NCI-H460 (cell line): ENCODE measurements at regions not wholly inside any gene's neighbourhood (a gene's known extent, or its start where the extent isn't known, plus 50 kb on each side); places are given as distances from the start of the nearest gene placed in this dataset.
A peak's percentile ranks its signal among the peaks of the same experiment; 100 is the strongest.

Experiments
- DNase-seq: peaks from one replicate; pipeline ENCODE4 v3.0.0-alpha.2; 2016; ENCODE audit warnings: low read depth; ENCODE audit errors: extremely low read depth

DNA sequence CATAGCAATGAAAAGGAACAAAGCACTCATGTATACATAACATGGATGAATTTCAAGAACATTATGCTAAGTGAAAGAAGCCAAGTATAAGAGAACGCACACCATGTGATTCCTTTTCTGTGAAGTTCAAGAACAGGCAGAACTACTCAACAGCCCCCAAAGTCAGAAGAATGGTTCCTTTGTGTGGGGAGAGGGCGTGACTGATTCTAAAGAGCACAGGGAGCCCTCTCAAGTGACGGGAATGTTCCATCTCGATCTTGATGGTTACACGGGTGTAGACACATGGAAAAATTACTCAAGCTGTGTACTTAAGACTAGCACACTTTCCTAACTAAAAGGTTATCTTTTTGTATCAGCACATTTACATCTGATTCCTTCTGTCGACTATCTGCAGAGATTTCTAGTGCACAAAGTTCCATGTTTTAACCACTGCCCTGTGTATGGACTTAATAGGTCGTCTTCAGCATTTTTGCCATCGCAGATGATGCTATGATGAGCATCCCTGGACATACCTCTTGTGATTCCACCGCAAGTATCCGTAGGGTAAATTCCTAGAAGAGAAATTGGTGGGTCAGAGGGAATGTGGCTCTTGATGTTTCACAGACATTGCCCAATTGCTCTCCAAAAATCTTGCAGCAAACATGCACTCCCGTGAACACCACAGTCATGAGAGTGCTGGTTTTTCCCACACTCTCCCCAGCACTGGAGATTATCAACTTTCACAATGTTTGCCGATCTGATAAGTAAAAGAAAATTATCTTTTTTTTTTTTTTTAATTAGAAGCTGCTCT lies 279.3 kb downstream of the BMP7 start:
- no peak for DNase-seq

DNA sequence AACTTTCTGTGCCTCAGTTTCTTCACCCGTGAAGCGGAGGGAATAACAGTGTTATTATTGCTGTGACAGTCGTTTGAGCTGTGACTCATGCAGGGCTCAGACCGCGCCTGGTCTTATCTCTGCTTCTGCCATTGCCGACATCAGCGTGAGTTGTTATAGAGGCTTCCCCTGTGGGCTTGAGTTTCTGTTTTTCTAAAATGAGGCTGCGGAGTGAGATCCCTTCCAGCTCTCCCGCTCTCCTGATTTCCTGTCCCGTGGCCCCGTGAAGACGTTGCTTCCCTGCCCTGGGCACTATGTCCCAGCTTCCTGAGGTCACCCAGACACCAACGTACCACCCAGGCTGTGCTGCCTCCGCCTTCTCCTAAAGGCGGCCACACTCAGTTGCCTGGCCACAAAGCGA lies 278.5 kb downstream of the BMP7 start:
- no peak for DNase-seq

DNA sequence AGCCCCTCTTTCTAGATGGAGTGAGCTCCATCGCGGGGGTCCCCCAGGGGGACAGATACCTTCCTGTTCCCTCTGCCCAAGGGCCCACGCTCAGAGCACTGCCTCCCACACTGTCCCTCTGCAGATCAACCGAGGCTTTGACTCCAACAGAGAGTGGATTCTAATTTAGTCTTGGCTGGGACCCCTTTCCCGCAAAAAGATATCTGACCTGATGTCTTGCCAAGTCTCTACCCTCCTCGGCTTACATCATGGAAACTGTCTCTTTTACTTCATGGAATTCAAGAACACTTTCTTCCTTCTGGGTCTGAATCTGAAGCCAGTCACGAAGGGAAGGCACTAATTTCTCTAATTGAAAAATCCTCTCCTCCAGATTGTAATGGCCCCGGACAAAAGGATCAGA lies 278.0 kb downstream of the BMP7 start:
- DNase-seq: no peak

DNA sequence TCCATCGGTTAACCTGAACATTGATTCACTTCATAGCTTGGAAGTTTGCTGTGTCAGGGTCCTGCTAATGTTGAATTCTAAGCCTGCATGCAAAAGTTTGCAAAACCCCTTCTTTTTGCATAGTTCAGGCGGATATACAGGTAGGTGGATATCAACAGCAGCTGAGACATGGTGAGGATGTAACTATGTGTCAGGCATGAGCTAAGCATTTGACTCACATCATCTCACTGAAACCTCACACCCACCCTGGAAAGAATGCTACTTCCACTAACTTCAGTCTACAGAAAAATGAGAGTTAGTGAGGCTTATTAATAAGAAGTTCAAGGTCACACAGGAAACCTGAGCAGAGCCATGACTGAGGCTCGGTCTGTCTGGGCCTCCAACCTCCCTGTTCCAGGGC lies 276.9 kb downstream of the BMP7 start:
- no peak for DNase-seq

DNA sequence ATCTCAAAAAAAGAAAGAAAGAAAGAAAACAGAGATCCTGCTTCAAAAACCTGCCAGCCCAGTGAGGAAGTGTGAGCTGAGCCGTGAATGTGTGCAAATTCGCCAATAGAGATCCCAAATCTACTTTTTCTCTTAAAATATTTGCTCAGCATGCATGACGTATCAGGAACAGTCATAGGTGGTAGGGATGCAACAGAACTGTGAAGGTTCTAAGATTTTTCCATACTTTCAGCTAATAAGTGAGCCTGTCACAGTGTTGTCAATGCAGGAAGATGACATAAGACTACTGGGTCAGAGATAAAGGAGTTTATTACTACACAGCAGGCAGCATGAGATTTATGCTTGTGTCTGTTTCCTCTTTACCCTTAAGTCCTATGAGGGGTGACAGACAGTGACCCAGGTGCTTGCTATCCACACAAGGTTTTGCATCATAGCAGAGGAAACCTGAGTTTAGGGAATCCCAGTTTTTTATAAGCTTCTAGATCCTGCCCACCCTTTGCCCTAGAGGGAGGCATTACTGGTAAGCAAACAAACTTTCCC lies 273.4 kb downstream of the BMP7 start:
- DNase-seq: no peak

DNA sequence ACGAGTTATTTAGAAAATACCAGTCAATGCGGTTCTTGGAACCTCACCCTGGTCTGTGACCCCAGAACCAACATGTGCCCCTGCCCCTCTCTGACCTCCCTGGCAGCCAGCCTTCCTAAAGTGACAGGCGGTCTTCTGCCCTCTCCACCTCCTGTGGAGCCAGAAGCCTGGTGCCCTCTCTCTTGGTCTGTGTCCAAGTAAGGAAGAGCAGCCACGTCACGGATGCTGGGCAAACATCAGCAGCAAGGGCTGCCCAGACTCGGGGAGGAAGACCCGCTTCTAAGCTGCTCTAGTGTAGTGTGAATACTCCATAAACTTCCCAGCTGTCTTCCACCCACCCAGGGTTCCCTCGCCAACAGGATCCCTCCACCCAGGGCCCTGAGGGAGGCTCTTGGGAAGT lies 272.4 kb downstream of the BMP7 start:
- DNase-seq: no peak

DNA sequence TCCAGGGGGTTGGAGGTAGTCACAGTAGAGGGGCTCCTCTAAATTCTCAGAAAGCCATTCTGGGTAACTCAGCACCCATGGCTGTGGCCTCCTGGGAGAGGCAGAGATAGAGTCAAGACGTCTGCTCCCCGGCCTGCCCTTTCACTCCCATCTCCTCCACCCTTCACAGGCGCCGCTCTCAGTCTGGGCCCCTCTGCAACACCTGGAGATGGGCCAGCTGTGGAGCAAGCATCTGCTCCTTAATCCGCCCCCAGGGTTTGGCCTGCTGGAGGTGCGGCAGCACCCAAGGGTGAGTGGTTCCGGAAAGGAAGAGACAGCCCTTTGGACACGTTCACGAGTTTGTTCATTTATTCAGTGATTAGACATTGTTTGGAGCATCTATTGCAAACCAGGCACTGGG lies 271.3 kb downstream of the BMP7 start:
- no peak for DNase-seq

DNA sequence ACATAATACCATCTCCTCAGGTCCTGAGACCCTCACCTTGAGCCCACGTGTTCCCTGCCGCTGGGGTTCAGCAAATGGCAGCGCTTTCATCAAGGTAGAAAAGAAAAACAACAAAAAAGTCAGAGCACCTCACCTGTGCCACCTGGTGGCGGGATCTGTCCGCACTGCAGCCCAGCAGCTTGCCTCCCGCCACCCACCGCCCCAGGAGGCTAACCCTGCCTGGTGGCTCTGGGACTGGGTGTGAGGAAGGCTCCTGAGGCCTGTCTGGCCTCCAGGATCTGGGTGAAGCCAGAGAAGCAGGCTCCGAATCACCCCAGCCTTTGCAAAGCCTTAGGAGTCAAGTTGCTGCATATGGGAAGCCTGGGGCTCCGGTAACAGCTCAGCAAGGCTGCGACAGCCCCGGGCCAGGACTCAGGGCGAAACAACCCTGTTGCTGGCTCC lies 270.8 kb downstream of the BMP7 start:
- peak; percentile 12 for DNase-seq

DNA sequence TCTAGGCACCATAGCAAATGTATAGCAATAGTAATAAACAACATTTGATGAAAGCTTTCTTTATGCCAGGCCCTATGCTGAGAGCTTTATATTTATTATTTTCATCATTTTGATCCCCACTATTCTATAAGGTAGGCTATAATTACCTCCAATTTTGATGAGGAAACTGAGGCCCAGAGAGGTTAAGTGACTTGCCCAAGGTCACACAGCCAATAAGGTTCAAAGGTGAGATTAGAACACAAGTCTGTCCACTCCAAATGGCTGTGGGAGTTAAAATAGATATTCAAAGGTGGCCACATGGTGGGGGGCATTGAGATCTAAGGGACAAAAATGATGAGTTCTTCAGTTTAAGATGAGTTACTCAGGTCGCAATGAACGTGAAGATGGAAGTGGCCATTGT lies 269.9 kb downstream of the BMP7 start:
- no peak for DNase-seq

DNA sequence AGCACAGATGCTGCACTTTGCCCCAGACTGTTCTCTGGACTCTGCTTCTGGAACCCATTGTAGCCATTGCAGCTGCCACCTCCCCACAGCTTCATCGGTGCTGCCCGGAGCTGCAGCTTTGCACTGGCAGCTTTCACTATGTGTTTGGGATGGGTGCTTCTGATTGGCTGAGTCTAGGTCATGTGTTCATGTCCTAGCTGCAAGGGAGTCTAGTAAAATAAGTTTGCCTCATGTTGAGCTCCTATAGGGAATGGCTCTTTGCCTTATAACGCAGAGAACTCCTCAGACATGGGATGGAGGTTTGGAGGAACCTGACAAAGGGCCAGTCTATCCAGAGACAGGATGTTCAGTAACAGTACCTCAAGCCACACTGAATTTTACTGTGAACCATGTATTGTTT lies 268.0 kb downstream of the BMP7 start:
- DNase-seq: no peak

DNA sequence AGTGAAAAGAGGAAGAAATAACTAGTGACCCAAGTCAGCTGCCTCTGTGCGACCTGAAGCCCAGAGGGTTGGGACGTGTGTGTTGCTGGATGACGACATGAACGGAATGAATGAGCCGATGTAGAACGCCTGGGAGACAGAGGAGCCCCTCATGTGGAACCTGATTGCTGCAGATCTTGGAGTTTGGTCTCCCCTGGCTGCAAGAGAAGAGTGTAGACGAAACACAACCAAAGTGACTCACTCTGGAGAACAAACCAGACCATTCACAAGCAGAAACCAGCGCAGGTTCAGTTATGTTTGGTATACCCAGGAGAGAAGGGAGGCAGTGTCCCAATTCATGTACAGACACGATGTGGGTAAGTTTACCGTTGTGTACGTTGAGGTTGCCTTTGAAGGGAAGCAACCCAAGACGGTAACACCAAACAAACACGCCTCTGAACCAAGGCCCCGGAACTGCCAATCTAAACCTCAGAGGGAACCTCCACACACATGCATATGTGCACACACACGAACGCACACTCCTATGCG lies 265.9 kb downstream of the BMP7 start:
- DNase-seq: no peak

DNA sequence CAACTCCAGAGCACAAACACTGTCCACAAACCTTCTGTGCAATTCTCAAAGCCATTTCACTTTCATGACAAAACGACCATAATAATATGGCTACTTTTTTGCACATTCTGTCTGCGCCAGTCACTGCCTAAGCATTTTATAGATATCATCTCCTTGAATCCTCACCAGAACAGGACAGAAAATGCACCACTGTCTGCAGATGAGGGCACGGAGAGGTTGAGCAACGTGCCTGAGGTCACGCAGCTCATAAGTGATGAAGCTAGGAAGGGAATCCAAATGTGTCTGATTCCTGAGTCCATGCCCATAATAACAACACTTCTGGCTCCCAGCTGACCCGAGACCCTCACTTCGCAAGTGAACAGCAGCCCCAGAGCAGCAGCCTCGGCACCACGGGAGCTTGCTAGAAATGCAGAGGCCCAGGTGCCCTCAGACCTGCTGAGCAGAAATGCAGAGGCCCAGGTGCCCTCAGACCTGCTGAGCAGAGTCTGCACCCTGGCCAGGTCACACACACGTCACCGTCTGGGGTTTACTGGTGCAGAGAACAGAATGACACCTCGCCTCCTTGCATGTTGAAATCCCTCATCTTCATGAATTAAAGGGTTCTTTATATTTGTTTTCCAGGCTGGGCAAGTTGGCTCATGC lies 265.2 kb downstream of the BMP7 start:
- no peak for DNase-seq

DNA sequence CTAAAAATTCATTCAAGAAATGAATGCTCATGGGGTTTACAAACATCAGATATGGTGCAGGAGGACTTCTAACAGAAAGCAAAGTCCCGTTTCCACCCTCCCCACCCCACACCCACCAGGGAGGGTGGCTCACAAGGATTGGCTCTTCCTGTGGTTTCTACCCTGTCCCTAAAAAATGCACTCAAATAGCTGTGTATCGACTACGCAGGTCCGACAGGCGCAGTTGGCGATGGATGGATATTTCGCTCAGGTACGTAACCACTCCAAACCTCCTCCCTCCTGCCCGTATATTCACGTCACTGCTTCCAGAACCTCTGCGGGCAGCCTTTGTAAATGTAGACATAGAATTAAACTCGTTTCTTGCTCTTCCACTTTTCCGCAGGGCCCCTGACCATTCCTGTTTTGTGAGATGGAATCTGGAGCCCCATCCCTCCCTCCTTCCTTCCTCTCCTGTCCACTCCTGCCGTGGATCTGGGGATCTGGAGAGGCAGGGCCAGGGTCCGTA lies 264.3 kb downstream of the BMP7 start:
- DNase-seq: no peak

DNA sequence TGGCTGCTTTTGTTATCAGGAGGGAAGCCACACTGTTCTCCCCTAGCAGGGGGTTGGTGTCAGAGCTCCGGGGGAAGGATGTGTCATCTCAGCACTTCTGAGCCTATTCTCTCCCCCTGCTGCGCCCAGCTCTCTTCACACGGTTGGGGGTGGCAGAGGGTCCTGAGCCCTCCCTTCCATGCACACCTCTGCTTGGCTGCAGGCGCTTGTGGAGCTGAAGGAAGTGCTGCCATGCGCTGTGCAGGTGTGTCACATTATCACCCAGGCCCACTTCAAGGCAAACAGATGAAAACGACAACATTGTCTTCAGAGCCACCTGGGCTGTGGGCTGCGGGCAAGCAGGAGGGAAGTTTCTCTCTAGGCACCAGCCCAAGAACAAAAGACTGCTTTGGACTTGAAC lies 263.4 kb downstream of the BMP7 start:
- DNase-seq: no peak

DNA sequence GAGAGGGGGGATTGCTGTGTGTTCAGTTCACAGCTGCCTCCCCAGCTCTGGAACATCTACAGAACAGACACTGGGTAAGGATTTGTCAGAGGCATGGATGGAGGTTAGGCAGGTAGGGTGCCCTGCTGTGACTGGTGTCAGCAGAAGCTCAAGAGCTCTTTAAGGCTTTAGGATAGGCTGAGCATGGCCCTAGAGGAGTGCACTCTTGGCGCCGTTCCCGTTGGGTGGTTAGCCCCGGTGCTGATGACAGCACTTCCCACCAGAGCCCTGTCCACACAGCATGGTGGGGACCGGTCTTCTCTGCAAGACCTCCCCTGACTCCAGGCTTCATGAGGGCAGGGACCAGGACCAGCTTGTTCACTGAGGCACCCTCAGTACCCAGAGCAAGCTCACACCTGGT lies 262.0 kb downstream of the BMP7 start:
- DNase-seq: no peak

DNA sequence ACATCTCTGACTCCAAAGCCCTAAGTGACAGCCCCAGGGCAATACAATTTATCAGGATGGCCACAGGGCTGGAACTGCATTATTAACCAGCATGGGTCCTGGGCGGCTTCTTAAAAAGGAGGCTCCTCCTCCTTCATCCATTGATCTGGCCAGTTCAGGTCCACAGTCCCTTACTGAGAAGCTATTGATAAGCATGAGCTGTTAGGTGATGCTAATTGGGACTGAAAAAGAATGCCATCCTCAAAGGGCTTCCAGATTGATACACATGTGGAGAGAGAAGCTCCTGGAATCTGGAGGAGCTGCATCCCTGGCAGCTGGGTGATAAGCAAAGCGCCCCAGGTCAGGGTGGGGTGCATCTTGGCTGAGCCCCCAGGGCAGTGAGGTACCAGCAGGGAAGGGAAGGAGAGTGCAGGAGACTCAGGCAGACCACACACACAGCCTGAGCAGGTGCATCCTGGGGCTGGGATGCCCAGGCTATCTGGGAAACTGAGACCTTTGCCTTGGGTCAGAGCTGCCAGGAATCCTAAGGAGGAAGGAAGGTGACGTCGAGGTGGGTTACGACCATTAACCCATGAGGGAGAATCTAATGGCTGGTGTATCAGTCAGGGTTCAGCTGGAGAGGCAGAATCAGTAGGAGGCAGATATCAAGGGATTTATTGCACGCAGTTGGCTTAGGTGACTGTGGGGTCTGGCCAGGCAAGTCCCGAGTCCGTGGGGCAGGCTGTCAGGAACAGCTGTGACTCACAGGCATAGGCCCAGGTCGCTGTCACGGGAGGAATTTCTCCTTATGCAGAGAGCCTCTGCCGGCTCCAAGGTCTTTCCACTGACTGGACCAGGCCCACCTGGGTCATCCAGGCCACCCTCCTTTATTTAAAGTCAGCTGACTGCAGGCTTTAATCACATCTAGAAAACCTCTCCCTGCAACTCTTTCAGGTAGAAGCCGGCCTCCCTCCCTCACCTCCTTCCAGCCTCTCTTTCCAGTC lies 261.2 kb downstream of the BMP7 start:
- DNase-seq: no peak

DNA sequence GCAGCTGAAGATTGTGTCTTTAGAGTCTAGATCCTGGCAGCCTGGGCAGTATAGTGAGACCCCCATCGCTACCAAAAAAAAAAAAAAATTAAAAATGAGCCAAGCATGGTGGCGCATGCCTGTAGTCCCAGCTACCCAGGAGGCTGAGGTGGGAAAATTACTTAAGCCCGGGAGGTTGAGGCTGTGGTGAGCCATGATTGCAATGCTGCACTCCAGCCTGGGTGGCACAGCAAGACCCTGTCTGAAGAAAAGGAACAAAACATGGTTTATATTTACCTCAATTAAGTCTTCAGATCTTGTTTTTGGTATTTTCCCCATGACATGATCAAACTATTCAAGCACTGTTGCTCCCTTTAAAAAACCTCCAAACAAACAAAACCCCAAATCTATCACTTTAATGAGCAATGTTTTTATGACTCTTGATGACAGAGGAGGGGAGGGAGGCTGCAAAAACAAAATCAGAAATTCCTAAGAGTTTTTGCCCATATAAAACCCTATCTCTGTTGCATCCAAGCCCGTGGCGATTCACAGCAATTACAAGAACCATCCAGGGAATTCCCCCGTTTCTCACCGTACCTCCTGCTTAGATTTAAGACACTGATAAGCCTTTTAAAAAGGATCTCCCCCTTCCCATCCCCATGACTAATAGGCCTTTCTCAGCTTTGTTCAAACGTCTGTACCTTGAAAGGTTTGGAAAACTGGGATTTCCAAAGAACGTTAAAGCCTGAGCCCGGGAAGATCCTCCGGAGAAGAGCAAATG lies 259.9 kb downstream of the BMP7 start:
- DNase-seq: no peak

DNA sequence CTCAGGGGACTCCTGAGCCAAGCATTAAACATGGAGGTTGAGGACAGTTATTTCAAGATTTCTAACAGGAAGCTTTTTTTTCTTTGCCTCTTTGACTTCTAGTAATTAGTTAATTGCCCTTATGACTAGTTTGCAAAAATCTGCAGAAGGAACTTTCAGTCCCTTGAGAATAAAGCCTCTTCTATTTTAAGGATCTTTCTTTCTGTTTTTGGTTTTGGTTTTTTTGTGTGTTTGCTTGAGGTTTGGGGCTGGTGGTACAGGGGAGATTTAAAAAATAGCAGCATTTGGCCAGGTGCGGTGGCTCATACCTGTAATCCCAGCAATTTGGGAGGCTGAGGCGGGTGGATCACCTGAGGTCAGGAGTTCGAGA lies 259.3 kb downstream of the BMP7 start:
- no peak for DNase-seq

DNA sequence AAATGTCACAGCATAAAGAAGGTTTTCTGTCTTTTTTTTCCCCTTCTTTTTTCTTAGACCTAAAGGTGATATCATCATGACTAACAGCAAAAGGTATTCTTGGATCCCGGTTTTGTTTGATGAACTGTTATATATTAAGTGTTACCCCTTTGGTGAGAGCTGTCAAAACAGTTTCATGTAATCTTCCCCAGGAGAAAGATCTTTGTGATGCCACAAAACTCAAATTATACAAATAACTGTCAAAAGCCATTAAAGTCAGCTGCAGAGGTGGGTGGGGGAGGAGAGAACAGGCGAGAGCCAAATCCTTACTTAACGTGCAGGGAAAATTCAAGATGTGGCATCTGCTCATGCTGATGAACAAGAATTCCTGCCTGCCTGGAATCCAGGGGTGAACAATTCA lies 258.2 kb downstream of the BMP7 start:
- DNase-seq: no peak

DNA sequence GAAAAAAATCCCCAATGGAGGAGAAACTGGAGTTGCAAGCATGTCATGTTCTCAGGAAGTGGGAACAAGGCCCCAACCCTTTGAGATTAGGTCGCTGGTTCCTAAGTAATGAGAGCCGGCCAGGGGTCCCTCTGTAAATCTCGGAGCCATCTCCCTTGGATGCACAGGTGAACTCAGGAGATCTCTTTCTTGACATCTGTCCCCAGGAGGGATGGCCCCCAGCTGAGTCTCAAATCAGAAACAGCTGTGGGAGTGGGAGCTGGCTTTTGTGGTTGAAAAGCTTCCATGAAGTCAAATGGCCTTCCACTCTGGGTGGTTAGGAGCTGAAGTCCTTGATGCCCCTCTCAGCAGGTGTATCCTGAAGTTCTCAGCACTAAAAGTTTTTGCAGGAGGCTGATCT lies 257.1 kb downstream of the BMP7 start:
- DNase-seq: no peak
